Calu3 (cell line): ENCODE measurements at regions not wholly inside any gene's neighbourhood (a gene's known extent, or its start where the extent isn't known, plus 50 kb on each side); places are given as distances from the start of the nearest gene placed in this dataset.
"Not testable (repeated sequence)": the region's sequence is repeated elsewhere in the genome, so short reads cannot be mapped to it uniquely, and the experiment has no call there.

ENCODE experiments used
- BruUV-seq: library from RNA; stranded (reverse); fragments of 400-500 nt; replicated peaks from 2 replicates; lab custom pipeline; 2021; lab: Mats Ljungman, UMichigan
- CTCF ChIA-PET: fragments of 300-600 bp; sonication (Branson Sonifier 250); formaldehyde crosslinking; loops from one replicate; lab custom pipeline; 2022; ENCODE audit warnings: antibody characterized with exemption; lab: Charles Lee
- DNase-seq: peaks from one replicate; pipeline ENCODE4 v3.0.0; 2022
- H3K27ac Mint-ChIP-seq: one replicate; pipeline ENCODE4 v1.8.0; 2022; ENCODE audit warnings: mixed read lengths; ENCODE audit not compliant: unreplicated experiment
- H3K27me3 Mint-ChIP-seq: one replicate; pipeline ENCODE4 v1.8.0; 2022; ENCODE audit warnings: mixed read lengths; ENCODE audit not compliant: unreplicated experiment
- H3K36me3 Mint-ChIP-seq: one replicate; pipeline ENCODE4 v1.8.0; 2022; ENCODE audit warnings: mild to moderate bottlenecking, moderate library complexity, mixed read lengths; ENCODE audit not compliant: insufficient read depth, unreplicated experiment
- H3K4me1 Mint-ChIP-seq: one replicate; pipeline ENCODE4 v1.8.0; 2022; ENCODE audit warnings: mild to moderate bottlenecking, low read depth, mixed read lengths; ENCODE audit not compliant: unreplicated experiment
- H3K4me3 Mint-ChIP-seq: one replicate; pipeline ENCODE4 v1.8.0; 2022; ENCODE audit warnings: mild to moderate bottlenecking, low read depth, moderate library complexity, mixed read lengths; ENCODE audit not compliant: unreplicated experiment
- H3K9me3 Mint-ChIP-seq: one replicate; pipeline ENCODE4 v1.8.0; 2022; ENCODE audit warnings: low read depth, mixed read lengths; ENCODE audit not compliant: unreplicated experiment
- intact Hi-C: fragments of 100-400 bp; cut with micrococcal nuclease; formaldehyde crosslinking; loops from one replicate; pipeline ENCODE4 v1.10.0; 2022; ENCODE audit not compliant: unreplicated experiment
- TF ChIP-seq, protein P1 (sequence below): fragments of 200-600 bp; IDR thresholded peaks from one replicate; pipeline ENCODE4 v1.8.0; 2022; ENCODE audit warnings: antibody characterized with exemption; ENCODE audit not compliant: unreplicated experiment

DNA sequence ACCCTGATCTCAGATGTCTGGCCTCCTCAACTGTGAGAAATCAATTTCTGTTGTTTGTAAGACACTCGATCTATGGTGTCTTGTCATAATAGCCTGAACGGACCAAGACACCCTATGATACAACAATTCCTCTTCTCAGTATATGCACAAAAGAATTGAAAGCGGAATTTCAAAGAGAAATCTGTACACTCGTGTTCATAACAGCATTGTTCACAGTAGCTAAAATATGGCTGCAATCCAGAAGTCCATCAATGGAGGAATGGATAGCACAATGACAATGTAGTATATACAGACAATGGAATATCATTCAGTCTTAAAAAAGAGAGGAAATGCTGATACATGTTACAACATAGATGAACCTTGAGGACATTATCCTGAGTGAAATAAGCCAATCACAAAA is 354.6 kb downstream of the SFMBT2 start:
- CTCF ChIA-PET = no interaction called here
- TF ChIP-seq, protein P1, sequence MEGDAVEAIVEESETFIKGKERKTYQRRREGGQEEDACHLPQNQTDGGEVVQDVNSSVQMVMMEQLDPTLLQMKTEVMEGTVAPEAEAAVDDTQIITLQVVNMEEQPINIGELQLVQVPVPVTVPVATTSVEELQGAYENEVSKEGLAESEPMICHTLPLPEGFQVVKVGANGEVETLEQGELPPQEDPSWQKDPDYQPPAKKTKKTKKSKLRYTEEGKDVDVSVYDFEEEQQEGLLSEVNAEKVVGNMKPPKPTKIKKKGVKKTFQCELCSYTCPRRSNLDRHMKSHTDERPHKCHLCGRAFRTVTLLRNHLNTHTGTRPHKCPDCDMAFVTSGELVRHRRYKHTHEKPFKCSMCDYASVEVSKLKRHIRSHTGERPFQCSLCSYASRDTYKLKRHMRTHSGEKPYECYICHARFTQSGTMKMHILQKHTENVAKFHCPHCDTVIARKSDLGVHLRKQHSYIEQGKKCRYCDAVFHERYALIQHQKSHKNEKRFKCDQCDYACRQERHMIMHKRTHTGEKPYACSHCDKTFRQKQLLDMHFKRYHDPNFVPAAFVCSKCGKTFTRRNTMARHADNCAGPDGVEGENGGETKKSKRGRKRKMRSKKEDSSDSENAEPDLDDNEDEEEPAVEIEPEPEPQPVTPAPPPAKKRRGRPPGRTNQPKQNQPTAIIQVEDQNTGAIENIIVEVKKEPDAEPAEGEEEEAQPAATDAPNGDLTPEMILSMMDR = no peak
- BruUV-seq = no TSS peak

DNA sequence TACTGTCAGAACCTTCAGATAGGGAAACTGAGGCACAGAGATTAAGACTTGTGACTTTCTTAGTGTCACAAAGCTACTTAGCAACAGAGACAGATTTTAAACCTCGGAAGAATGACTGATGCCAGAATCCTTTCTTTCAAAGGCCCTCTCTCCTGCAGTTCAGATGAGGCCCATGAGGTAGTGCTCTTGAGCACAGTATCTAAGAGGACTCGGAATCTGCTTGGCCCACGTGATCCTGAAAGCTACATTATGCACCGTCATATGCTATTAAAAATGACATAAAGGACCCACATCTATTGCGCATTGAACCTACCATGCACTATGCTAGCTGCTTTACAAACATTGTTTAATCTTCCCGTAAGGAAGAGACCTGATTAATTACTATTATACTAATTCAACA is 355.9 kb downstream of the SFMBT2 start:
- CTCF ChIA-PET = interaction anchor here (1.2 kb wide), 1 partner anchor 135 kb away, joined by 3 read pairs; no protein-coding TSS in a partner anchor
- H3K27ac Mint-ChIP-seq = no peak overlapping the region
- intact Hi-C loops = no loop called here
- DNase-seq = no peak
- no peaks in the 10 kb centered on the region for H3K9me3 Mint-ChIP-seq
- H3K36me3 Mint-ChIP-seq = no peaks in the 10 kb centered on the region
- BruUV-seq = no TSS peak
- TF ChIP-seq, protein P1 = no peak
- peaks cover 34% of the 10 kb centered on the region for H3K27me3 Mint-ChIP-seq
- no peak overlapping the region for H3K4me3 Mint-ChIP-seq
- no peaks in the 10 kb centered on the region for H3K4me1 Mint-ChIP-seq

More for the DNA sequence above, 354.6 kb downstream of the SFMBT2 start:
- H3K27ac Mint-ChIP-seq = no peak overlapping the region
- intact Hi-C loops = no loop called here
- no peak overlapping the region for H3K4me3 Mint-ChIP-seq
- H3K27me3 Mint-ChIP-seq = peaks cover 30% of the 10 kb centered on the region
- H3K9me3 Mint-ChIP-seq = no peaks in the 10 kb centered on the region
- no peaks in the 10 kb centered on the region for H3K36me3 Mint-ChIP-seq
- no peak for DNase-seq
- H3K4me1 Mint-ChIP-seq = no peaks in the 10 kb centered on the region

DNA sequence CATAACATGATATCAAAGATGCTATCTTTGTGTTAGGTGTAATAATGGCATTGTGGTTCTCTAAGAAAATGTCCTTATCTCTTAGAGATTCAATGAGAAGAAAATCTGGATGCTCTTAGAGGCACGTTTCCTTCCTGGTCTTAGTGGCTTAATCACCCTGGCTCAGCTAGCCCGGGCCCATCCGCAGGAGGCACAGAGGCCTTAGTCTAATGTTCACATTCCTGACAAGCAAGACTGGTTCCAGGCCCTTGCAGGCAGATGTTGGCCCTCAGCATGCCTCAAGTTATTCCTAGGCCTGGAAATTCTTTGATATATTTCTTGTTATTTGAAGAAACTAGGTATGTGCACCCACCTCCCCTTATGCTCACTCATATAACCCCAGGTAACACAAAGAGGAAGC is 357.6 kb downstream of the SFMBT2 start:
- intact Hi-C loops = no loop called here
- CTCF ChIA-PET = no interaction called here
- DNase-seq = no peak
- BruUV-seq = no TSS peak
- H3K27ac Mint-ChIP-seq = no peak overlapping the region
- H3K4me3 Mint-ChIP-seq = no peak overlapping the region
- H3K27me3 Mint-ChIP-seq = peaks cover 34% of the 10 kb centered on the region
- no peaks in the 10 kb centered on the region for H3K9me3 Mint-ChIP-seq
- H3K36me3 Mint-ChIP-seq = no peaks in the 10 kb centered on the region
- TF ChIP-seq, protein P1 = no peak
- H3K4me1 Mint-ChIP-seq = no peaks in the 10 kb centered on the region

DNA sequence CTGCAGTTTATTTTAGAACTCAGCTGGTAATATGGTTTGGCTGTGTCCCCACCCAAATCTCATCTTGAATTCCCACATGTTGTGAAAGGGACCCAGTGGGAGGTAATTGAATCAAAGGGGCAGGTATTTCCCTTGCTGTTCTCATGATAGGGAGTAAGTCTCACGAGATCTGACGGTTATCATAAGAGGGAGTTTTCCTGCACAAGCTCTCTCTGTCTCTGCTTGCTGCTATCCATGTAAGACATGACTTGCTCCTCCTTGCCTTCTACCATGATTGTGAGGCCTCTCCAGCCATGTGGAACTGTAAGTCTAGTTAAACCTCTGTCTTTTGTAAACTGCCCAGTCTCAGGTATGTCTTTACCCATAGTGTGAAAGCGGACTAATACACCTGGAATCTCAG is 360.8 kb downstream of the SFMBT2 start:
- H3K27ac Mint-ChIP-seq, H3K36me3 Mint-ChIP-seq, H3K4me3 Mint-ChIP-seq, H3K9me3 Mint-ChIP-seq, CTCF ChIA-PET, intact Hi-C loops, H3K4me1 Mint-ChIP-seq, DNase-seq, BruUV-seq: not testable (repeated sequence)
- H3K27me3 Mint-ChIP-seq = peaks cover 60% of the 10 kb centered on the region

DNA sequence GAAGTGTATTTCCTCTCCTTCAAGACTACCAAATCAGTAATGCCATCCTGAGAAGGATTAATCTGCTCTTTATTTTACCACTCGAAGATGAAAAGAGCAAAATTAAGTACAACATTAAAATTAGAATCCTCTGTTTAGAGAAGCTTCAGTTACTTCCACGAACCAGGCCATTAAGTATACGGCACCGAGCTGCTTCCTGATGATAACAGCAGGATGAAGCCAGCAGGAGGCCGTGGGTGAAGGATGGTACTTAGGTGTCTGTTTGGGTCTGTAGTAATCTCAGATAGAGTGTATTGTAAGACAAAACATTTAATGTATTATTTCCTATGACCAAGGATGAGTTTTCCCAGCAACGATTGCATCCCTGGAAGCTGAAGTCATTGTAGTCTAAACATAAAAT is 362.8 kb downstream of the SFMBT2 start:
- TF ChIP-seq, protein P1 = no peak
- CTCF ChIA-PET = no interaction called here
- H3K36me3 Mint-ChIP-seq = no peaks in the 10 kb centered on the region
- no TSS peak for BruUV-seq
- no peak overlapping the region for H3K4me3 Mint-ChIP-seq
- H3K27ac Mint-ChIP-seq = no peak overlapping the region
- peaks cover 68% of the 10 kb centered on the region for H3K27me3 Mint-ChIP-seq
- DNase-seq = no peak
- intact Hi-C loops = no loop called here
- H3K9me3 Mint-ChIP-seq = no peaks in the 10 kb centered on the region
- no peaks in the 10 kb centered on the region for H3K4me1 Mint-ChIP-seq
